ENCODE measurements at regions not wholly inside any gene's neighbourhood (a gene's known extent, or its start where the extent isn't known, plus 50 kb on each side); places are given as distances from the start of the nearest gene placed in this dataset.

GRCh38 chr6:23016696-23017095, 447.3 kb downstream of the HDGFL1 start:
- ATAC-seq (ENCODE audit: insufficient read depth, low read depth) (peak; percentile 44; the same call in 1 of the 3 replicates), DNase-seq (peak; percentile 5)
- H3K27ac ChIP-seq (ENCODE audit: low read length) = no peak overlapping the region

GRCh38 chr6:23021487-23021886, 452.1 kb downstream of the HDGFL1 start:
- no peak overlapping the region for H3K27ac ChIP-seq (ENCODE audit: low read length)
- ATAC-seq (ENCODE audit: insufficient read depth, low read depth) (no peak), DNase-seq (no peak)
- H3K4me2 ChIP-seq (ENCODE audit: insufficient read depth, low read length) = no peak overlapping the region
- no peak overlapping the region for H3K4me3 ChIP-seq (ENCODE audit: low read depth in 1 of 2, low read length in 2 of 2)
- no peaks in the 10 kb centered on the region for H3K79me2 ChIP-seq (ENCODE audit: insufficient read depth, low read length)
- no peaks in the 10 kb centered on the region for H3K36me3 ChIP-seq (ENCODE audit: insufficient read depth, low read length)
- no peaks in the 10 kb centered on the region for H4K20me1 ChIP-seq (ENCODE audit: insufficient read depth, low read length)
- H3K9me3 ChIP-seq (ENCODE audit: insufficient read depth, low read length, severe bottlenecking) = no peaks in the 10 kb centered on the region
- H3K4me1 ChIP-seq (ENCODE audit: insufficient read depth, low read length) = peaks cover 9% of the 10 kb centered on the region
- no peak overlapping the region for H2AFZ ChIP-seq (ENCODE audit: low read depth, low read length)
- no peaks in the 10 kb centered on the region for H3K27me3 ChIP-seq (ENCODE audit: insufficient read depth, low read length, poor library complexity)
- H3K9ac ChIP-seq (ENCODE audit: low read depth, low read length) = no peak overlapping the region
- TF ChIP-seq EZH2 (IDR thresholded peaks at IDR 0.05; ENCODE audit: borderline replicate concordance, low read depth, low read length, severe bottlenecking) = no peak
- no peak for TF ChIP-seq CTCF (IDR thresholded peaks at IDR 0.05; ENCODE audit: borderline replicate concordance, extremely low read depth, low read length, poor library complexity, severe bottlenecking)

More at GRCh38 chr6:23016696-23017095, 447.3 kb downstream of the HDGFL1 start:
- Histone ChIP-seq H3K9me3 (ENCODE audit: insufficient read depth, low read length, severe bottlenecking) (no peaks in the 10 kb centered on the region), H3K9ac (ENCODE audit: low read depth, low read length) (no peak overlapping the region), H3K79me2 (ENCODE audit: insufficient read depth, low read length) (no peaks in the 10 kb centered on the region), H3K36me3 (ENCODE audit: insufficient read depth, low read length) (no peaks in the 10 kb centered on the region), H3K27me3 (ENCODE audit: insufficient read depth, low read length, poor library complexity) (no peaks in the 10 kb centered on the region), H3K4me1 (ENCODE audit: insufficient read depth, low read length) (peaks cover 10% of the 10 kb centered on the region), H3K4me3 (ENCODE audit: low read depth in 1 of 2, low read length in 2 of 2) (no peak overlapping the region), H2AFZ (ENCODE audit: low read depth, low read length) (no peak overlapping the region), H4K20me1 (ENCODE audit: insufficient read depth, low read length) (no peaks in the 10 kb centered on the region), H3K4me2 (ENCODE audit: insufficient read depth, low read length) (no peak overlapping the region)
- TF ChIP-seq CTCF (IDR thresholded peaks at IDR 0.05; ENCODE audit: borderline replicate concordance, extremely low read depth, low read length, poor library complexity, severe bottlenecking) (no peak), EZH2 (IDR thresholded peaks at IDR 0.05; ENCODE audit: borderline replicate concordance, low read depth, low read length, severe bottlenecking) (no peak)

GRCh38 chr6:23027281-23027680, 457.9 kb downstream of the HDGFL1 start:
- Histone ChIP-seq H4K20me1 (ENCODE audit: insufficient read depth, low read length) (no peaks in the 10 kb centered on the region), H3K27me3 (ENCODE audit: insufficient read depth, low read length, poor library complexity) (no peaks in the 10 kb centered on the region), H3K9ac (ENCODE audit: low read depth, low read length) (no peak overlapping the region), H3K27ac (ENCODE audit: low read length) (no peak overlapping the region), H2AFZ (ENCODE audit: low read depth, low read length) (no peak overlapping the region; the same call in 1 of the 2 replicates), H3K4me1 (ENCODE audit: insufficient read depth, low read length) (no peaks in the 10 kb centered on the region), H3K4me3 (ENCODE audit: low read depth in 1 of 2, low read length in 2 of 2) (no peak overlapping the region), H3K79me2 (ENCODE audit: insufficient read depth, low read length) (no peaks in the 10 kb centered on the region), H3K9me3 (ENCODE audit: insufficient read depth, low read length, severe bottlenecking) (no peaks in the 10 kb centered on the region), H3K36me3 (ENCODE audit: insufficient read depth, low read length) (no peaks in the 10 kb centered on the region), H3K4me2 (ENCODE audit: insufficient read depth, low read length) (no peak overlapping the region)
- no peak for DNase-seq
- no peak for ATAC-seq (ENCODE audit: insufficient read depth, low read depth)
- TF ChIP-seq CTCF (IDR thresholded peaks at IDR 0.05; ENCODE audit: borderline replicate concordance, extremely low read depth, low read length, poor library complexity, severe bottlenecking) = no peak
- TF ChIP-seq EZH2 (IDR thresholded peaks at IDR 0.05; ENCODE audit: borderline replicate concordance, low read depth, low read length, severe bottlenecking) = no peak

- TF ChIP-seq EZH2 (IDR thresholded peaks at IDR 0.05; ENCODE audit: borderline replicate concordance, low read depth, low read length, severe bottlenecking) (no peak), CTCF (IDR thresholded peaks at IDR 0.05; ENCODE audit: borderline replicate concordance, extremely low read depth, low read length, poor library complexity, severe bottlenecking) (no peak)
- no peak overlapping the region for H3K4me3 ChIP-seq (ENCODE audit: low read depth in 1 of 2, low read length in 2 of 2)
- H3K9ac ChIP-seq (ENCODE audit: low read depth, low read length) = no peak overlapping the region
- no peaks in the 10 kb centered on the region for H3K79me2 ChIP-seq (ENCODE audit: insufficient read depth, low read length)
- H3K27me3 ChIP-seq (ENCODE audit: insufficient read depth, low read length, poor library complexity) = no peaks in the 10 kb centered on the region
- no peak for ATAC-seq (ENCODE audit: insufficient read depth, low read depth)
- H2AFZ ChIP-seq (ENCODE audit: low read depth, low read length) = no peak overlapping the region
- H3K36me3 ChIP-seq (ENCODE audit: insufficient read depth, low read length) = no peaks in the 10 kb centered on the region
- no peaks in the 10 kb centered on the region for H4K20me1 ChIP-seq (ENCODE audit: insufficient read depth, low read length)
- no peak overlapping the region for H3K4me2 ChIP-seq (ENCODE audit: insufficient read depth, low read length)
- no peaks in the 10 kb centered on the region for H3K9me3 ChIP-seq (ENCODE audit: insufficient read depth, low read length, severe bottlenecking)
- H3K27ac ChIP-seq (ENCODE audit: low read length) = no peak overlapping the region
- DNase-seq = no peak
- no peaks in the 10 kb centered on the region for H3K4me1 ChIP-seq (ENCODE audit: insufficient read depth, low read length)
These were observed 462.6 kb downstream of the HDGFL1 start for GRCh38 chr6:23031986-23032385.

Measured in DND-41 (cell line).